Thoracic aorta (tissue), 2 donors: ENCODE measurements at regions not wholly inside any gene's neighbourhood (a gene's known extent, or its start where the extent isn't known, plus 50 kb on each side); places are given as distances from the start of the nearest gene placed in this dataset.
A peak's percentile ranks its signal among the peaks of the same experiment; 100 is the strongest.

ENCODE experiments used
- ATAC-seq: fragments of 150-250 bp; one replicate; pipeline ENCODE4 v1.8.0; 2017; ENCODE audit warnings: low read depth; ENCODE audit not compliant: insufficient number of reproducible peaks, low FRiP score
- DNase-seq: peaks from one replicate; pipeline ENCODE4 v3.0.0-alpha.2; 2020; ENCODE audit warnings: low spot score
- H3K27ac ChIP-seq, 2 donors: fragments of 200-600 bp; sonication (generic); 1 replicate in 1 of 2; 2 replicates in 1 of 2; pipeline ENCODE4 v1.5.1; 2016; ENCODE audit warnings: mild to moderate bottlenecking in 2 of 2, moderate library complexity in 2 of 2
- H3K27me3 ChIP-seq: fragments of 200-600 bp; sonication (generic); replicated peaks from 2 replicates; pipeline ENCODE4 v1.6.0; 2016; ENCODE audit warnings: mild to moderate bottlenecking; ENCODE audit not compliant: insufficient read depth
- H3K36me3 ChIP-seq: fragments of 200-600 bp; sonication (generic); one replicate; pipeline ENCODE4 v1.5.1; 2016
- H3K4me1 ChIP-seq, 2 donors: fragments of 200-600 bp; sonication (generic); 1 replicate in 1 of 2; 2 replicates in 1 of 2; pipeline versions ENCODE4 v1.5.1 to v1.6.0; 2016; ENCODE audit warnings: low read depth in 2 of 2, mild to moderate bottlenecking in 1 of 2; ENCODE audit not compliant: control insufficient read depth in 1 of 2
- H3K4me3 ChIP-seq: fragments of 200-600 bp; sonication (generic); 2 replicates; pipeline ENCODE4 v1.5.1; 2016; ENCODE audit warnings: mild to moderate bottlenecking
- H3K9me3 ChIP-seq: fragments of 200-600 bp; sonication (generic); 2 replicates; pipeline ENCODE4 v1.5.1; 2016
- CTCF ChIP-seq: fragments of 200-600 bp; sonication (generic); IDR thresholded peaks from one replicate; pipeline ENCODE4 v1.5.1; 2019; ENCODE audit warnings: antibody characterized with exemption

- Histone ChIP-seq H3K4me3 (no peak overlapping the region), H3K9me3 (peaks cover 7% of the 10 kb centered on the region), H3K27ac (no peak overlapping the region), H3K36me3 (no peaks in the 10 kb centered on the region), H3K27me3 (no peaks in the 10 kb centered on the region), H3K4me1 (peaks cover 6 to 10% of the 10 kb centered on the region in 2 donors)
- TF ChIP-seq CTCF, result no peak
- no peak for ATAC-seq
- DNase-seq, result no peak
Measured at GRCh38 chr12:18794000-18794399, 56.1 kb downstream of the CAPZA3 start.

DNA sequence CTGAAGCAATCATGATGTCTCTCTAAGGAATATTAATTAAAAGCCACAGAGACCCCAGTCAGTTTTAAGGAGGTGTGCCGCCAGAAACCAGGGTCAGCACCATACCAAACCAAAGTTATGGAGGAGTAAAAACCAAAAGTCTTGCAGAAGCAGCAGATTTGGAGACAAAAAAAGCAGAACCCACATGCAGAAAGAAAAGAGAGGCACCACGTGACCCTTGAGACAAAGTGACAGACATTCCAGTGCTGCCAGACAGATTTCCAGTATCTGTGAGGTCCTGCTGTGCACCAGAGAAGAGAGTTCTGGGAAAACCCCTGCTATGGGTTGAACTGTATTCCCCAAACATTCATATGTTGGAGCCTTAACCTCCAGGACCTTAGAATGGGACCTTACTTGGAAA lies 59.7 kb downstream of the CAPZA3 start:
- Histone ChIP-seq H3K9me3 (no peaks in the 10 kb centered on the region), H3K27me3 (no peaks in the 10 kb centered on the region), H3K27ac (no peak overlapping the region), H3K36me3 (no peaks in the 10 kb centered on the region), H3K4me1 (peaks cover 10% of the 10 kb centered on the region in 2 donors), H3K4me3 (no peak overlapping the region)
- no peak for TF ChIP-seq CTCF
- ATAC-seq (no peak), DNase-seq (no peak)

DNA sequence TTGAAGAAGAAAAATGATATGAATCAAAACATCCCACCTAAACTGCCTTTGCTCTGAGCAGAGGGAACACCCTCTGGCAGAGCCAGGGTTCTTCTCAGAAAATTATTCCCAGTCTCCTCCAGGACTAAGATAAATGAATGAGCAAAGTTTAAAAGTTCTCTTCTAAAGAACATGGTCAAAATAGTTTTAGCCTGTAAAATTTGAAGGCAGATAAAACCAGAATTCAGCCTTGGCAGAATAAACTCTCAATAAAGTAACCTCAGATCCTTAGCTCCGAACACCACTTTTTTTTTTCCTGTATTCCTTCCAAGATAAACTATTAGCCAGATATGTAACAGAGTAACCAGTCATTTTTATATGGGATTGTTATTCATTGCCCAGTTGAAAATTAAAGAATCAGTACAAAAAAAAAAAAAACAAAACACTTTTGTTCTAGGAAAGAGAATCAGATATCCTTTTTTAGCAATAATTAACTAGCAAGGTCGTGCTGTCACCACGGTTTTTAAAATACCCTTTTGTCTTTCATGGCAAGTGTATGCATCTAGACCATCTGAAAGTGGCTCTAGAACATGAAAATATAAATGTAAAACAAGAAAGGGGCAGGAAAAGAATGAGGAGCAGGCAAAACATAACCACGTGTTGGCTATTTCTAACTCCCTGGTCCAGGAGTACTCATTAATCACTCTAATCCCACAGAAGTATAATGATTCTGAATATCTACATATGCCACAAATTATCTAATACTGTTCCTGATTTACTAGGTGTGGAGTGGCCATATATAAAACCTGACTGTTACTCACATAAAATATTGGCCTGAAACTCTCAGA lies 60.8 kb downstream of the CAPZA3 start:
- DNase-seq (no peak), ATAC-seq (no peak)
- Histone ChIP-seq H3K36me3 (no peaks in the 10 kb centered on the region), H3K27ac (peak overlapping the region in 1 of 2 donors; percentile 18), H3K4me1 (peaks cover 10% of the 10 kb centered on the region in 2 donors), H3K4me3 (no peak overlapping the region), H3K9me3 (no peaks in the 10 kb centered on the region), H3K27me3 (no peaks in the 10 kb centered on the region)
- TF ChIP-seq CTCF, result no peak

DNA sequence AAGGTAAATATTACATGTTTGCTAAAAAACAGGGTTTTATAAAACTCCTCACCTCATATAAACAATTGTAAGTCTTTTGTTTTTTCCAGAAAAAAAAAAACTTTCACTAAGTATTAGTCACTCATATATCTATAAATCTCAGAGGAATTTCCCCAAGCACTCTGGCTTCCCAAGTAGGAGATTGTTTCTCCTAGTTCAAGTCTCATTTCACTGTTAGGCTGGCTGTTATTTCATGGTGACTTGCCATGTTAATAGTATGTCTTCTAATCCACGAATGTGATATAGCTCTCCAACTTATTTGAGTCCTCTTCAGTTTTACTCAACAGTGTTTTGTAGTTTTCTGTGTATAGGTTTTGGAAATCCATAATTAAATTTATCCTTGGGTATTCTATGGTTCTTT lies 61.6 kb downstream of the CAPZA3 start:
- H3K36me3 ChIP-seq, result no peaks in the 10 kb centered on the region
- peaks cover 10% of the 10 kb centered on the region in 2 donors for H3K4me1 ChIP-seq
- H3K27ac ChIP-seq, result no peak overlapping the region
- TF ChIP-seq CTCF, result no peak
- H3K9me3 ChIP-seq, result no peaks in the 10 kb centered on the region
- DNase-seq (no peak), ATAC-seq (no peak)
- H3K4me3 ChIP-seq, result no peak overlapping the region
- H3K27me3 ChIP-seq, result no peaks in the 10 kb centered on the region

- no peaks in the 10 kb centered on the region for H3K36me3 ChIP-seq
- H3K27me3 ChIP-seq, result no peaks in the 10 kb centered on the region
- no peak overlapping the region for H3K27ac ChIP-seq
- H3K9me3 ChIP-seq, result no peaks in the 10 kb centered on the region
- TF ChIP-seq CTCF, result no peak
- H3K4me3 ChIP-seq, result no peak overlapping the region
- ATAC-seq (no peak), DNase-seq (no peak)
- no peaks in the 10 kb centered on the region for H3K4me1 ChIP-seq
Measured at GRCh38 chr12:18805516-18806248, 67.8 kb downstream of the CAPZA3 start.
